GM19035 (cell line): ENCODE measurements at regions not wholly inside any gene's neighbourhood (a gene's known extent, or its start where the extent isn't known, plus 50 kb on each side); places are given as distances from the start of the nearest gene placed in this dataset.

Source experiments
- ATAC-seq: cut with Tn5 transposase; IDR thresholded peaks from one replicate; pipeline ENCODE4 v1.9.1; 2021; ENCODE audit not compliant: unreplicated experiment

DNA sequence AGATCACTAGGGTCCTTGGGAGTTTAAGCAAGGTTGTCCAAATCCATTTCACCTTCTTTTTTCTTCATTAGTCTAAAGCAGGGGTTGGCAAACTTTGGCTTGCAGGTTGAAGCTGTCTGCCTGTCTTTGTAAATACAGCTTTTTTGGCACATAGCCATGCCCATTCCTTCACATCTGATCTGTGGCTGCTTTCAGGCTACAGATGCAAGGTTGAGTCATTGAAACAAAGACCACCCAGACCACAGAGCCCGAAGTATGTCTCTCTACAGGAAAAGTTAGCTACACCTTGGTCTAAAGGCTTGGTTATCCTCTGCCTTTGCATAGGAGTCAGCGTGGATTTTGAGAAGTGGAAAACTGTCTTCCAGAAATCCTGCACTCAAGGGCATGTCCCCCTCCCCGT is 238.1 kb upstream of the STS start:
- no peak for ATAC-seq

DNA sequence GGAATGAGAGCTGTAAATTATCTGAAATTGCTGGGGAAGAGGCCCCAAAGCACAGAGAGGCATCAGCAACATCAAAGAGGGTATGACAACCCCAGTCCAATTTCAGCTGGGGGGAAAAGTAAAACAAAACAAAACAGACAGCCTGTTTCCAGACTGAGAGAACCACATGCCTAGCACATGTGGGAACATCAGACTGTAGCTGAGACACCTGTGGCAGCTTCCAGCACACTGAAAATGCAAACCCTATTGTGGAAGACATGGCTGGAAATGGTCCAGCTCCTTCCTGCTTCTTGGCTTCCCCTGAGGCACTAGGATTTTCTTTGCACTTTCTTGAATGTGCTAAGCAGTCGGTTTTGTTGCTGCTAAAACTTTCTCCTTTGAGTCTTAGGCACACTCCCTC is 240.9 kb upstream of the STS start:
- no peak for ATAC-seq

DNA sequence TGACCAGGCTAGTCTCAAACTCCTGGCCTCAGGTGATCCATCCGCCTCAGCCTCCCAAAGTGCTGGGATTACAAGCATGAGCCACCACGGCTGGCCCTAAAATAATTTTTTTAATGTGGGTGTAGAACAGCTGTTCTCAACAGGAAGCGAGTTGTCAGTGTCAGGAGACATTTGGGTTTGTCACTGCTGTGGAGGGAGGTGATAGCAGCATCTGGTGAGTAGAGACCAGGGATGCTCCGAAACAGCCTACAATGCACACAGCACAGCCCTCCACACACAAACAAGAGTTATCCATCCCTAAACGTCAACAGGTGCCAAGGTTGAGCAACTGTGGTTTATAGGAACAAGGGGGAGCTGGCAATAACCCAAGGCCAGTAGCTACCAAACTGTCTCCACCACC is 243.4 kb upstream of the STS start:
- no peak for ATAC-seq

DNA sequence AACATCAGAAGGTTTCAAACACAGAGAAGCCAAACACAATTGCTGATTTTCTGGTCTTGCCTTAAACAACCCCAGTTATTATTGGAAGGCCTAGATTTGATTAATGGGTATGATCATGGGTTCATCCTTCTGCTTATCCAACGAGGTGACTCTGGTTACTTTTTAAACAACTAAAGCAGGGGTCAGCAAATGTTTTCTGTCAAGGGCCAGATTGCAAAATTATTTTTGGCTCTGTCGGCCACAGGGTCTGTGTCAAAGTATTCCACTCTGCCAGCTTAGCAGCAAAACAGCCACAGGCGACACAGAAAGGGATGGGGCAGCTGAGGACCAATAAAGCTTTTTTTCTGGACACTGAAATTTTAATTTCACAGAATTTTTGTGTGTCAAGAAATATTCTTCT is 249.1 kb upstream of the STS start:
- no peak for ATAC-seq

DNA sequence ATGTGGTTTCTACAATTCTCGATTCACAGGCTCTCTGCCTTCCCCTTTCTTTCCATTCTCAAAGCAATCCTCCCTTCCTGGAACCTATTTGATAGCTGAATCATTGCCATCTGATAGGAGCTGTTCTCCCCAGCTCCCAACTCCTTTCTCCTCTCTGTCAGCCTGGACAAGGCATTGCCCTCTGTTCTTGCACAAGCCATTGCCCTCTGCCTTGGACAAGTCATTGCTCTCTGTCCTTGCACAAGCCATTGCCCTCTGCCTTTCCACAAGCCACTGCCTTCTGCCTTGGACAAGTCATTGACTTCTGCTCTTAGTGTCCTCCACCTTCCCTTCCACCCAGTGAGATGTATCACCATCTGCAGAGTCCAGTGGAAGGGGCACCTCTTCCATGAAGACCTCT is 256.1 kb upstream of the STS start:
- no peak for ATAC-seq

DNA sequence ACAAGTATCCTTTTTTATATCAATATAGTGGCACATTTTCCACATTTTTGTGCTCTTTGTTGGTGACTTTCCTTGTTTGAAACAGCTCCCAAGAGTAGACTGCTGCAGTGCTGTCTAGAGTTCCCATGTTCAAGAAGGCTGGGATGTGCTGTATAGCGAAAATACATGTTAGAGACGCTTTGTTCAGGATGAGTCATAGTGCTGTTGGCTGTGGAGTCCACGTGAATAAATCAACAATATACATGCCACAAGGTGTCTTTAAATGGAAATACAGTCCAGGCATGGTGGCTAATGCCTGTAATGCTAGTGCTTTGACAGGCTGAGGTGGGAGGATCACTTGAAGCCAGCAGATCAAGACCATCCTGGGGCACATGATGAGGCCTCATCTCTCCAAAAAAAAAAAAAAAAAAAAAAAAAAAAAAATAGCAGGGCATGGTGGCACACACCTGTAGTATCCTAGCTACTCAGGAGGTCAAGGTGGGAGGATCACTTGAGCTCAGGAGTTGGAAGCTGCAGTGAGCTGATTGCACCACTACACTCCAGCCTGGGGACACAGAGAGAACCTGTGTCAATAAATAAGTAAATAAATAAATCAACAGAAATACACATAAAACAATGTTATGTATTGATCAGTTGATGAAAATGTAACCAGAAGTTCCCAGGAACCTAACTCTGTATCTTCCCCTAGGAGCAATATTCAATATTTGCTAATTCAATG is 256.8 kb upstream of the STS start:
- ATAC-seq = no peak

DNA sequence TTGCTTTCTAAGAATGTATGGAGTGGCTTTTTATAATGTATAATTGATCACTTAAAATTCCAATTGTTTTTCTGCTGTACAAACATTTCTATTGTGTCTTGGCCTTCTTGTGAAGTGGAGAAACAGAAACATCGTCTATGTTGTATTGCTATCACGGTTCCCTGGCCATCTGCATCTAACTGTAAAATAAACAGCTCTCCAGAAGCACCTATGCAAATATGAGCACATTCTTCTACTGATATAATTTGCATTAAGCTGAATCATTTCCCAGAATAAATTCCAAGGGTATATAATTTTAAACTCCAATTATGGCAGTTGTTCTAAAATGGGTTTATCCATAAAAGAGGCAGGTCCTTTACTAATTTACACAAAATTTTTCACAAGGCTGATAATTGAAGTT is 261.6 kb upstream of the STS start:
- no peak for ATAC-seq

DNA sequence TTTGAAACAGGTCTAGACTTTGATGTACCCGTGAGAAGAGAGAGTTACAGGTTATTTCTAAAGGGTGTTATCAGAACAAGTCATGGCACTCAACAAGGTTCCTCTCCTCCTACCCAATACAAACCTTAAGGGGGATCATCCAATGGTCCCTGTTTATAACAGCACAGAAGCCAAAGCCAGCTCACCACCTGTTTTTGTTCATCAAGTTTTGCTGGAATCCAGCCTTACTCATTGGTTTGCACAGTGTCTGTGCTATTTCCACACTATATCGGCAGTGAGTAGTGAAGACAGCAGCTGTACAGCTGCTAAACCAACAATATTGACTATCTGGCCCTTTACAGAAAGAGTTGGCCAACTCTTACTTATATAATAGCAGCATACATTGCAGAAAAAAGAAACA is 262.1 kb upstream of the STS start:
- no peak for ATAC-seq

DNA sequence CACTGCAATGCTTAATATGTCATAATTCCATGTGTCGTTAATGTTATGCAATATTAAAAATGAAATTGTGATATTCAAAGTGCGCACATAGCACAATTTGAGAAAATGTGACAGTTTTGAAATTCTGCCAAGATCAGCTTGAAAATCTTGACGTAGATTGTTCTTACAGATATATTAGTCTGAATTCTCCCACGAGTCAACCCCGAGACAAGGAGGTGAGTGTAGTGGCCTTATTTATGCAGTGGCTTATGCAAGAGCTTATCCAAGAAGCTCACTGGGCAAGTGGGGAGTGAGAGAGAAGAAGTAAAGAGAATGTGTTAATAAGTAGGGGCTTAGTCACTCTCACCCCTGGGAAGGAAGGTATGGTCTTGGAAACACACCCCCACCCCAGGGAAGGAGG is 286.1 kb upstream of the STS start:
- ATAC-seq = no peak

GRCh38 chrX:6857749-6858148 is 289.8 kb upstream of the STS start:
- ATAC-seq = no peak

GRCh38 chrX:6856471-6856870 is 291.0 kb upstream of the STS start:
- no peak for ATAC-seq

GRCh38 chrX:6852869-6853268 is 294.6 kb upstream of the STS start:
- no peak for ATAC-seq

DNA sequence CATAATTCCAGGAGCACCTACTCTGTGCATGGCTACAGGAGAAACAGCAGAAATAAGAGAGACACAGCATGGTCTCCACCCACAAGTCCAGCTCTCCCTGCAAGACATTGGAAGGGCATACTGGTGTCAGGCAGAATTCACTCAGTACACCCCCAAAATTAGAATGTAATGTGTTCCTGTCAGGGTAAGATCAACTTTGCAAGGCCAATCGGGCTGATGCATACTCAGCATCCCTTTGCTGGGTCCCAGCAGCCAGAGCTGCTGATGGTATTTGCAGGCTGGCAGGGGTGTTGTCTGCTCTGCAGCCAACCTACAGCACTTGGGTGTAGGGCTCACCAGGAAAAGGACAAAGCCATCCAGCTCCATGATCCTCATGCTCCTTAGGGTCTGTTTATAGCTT is 295.4 kb upstream of the STS start:
- no peak for ATAC-seq

- ATAC-seq = no peak
Observed at GRCh38 chrX:6851140-6851539, 296.4 kb upstream of the STS start.

DNA sequence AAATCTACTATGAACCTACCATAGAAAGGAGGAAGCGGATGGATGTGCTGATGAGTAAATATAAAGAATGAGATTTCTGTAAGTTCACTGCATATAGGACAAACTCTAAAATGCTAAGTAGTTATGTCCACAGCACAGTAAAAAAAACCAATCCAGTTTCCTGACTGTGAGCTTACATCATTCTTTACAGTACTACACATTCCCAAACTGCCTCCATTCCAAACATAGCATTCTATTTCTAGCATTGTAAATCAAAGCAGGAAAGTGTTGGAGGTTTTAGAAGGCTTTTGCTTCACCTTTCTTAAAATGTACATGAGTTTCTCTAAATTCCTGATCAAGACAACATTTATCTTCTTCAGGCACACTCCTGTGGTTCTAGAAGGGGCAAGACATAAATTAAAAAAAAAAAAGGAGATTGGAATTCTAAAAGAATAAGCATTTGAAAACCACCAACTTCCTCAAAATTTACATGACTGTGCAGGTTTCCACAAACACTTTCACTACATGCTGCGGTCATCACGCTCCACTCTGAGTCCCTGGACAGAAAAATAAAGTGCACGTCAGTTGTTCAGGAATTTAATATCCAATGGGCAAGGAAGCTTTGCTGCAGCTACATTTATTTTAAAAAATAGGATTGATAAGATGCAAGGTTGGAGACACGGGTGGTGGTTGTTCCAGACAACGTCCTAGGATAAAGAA is 297.6 kb upstream of the STS start:
- ATAC-seq = no peak

DNA sequence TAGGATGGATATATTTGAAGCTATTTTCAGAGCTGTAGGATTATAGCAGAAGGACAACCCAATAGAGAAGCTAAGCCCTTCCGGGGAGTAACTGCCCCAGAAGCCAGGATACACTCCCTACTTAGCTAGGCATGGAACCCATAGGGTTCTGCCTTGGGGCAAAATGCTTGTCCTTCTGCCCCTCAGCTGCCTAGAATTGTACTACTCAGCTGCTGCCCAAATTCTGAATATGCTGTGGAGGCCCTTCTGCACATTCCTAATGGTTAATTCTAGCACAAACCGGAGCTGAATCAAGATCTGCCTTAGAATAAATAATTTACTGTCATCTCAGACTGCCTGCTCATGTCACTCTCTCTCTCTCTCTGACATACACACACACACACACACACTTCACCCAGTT is 297.7 kb upstream of the VCX3A start:
- no peak for ATAC-seq

- no peak for ATAC-seq
Observed at GRCh38 chrX:6826856-6827255, 291.9 kb upstream of the VCX3A start.

DNA sequence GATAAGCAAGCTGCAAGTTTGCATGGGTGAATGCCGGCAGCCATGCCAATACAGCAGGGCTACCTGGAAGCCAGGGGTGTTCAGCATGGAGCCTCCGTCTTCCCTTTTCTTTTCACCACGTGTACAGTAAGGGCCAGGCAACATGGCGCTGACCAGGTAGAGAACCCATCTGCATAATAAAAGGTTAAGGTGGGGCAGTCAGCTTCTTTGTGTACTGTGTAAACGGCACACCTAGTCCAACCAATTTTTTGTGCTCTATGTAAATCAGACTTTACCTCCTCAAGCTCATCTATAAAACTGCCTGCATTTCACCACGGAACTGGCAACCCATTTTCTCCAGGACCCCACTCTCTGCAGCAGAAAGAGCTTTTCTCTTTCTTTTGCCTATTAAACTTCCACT is 286.8 kb upstream of the VCX3A start:
- no peak for ATAC-seq

DNA sequence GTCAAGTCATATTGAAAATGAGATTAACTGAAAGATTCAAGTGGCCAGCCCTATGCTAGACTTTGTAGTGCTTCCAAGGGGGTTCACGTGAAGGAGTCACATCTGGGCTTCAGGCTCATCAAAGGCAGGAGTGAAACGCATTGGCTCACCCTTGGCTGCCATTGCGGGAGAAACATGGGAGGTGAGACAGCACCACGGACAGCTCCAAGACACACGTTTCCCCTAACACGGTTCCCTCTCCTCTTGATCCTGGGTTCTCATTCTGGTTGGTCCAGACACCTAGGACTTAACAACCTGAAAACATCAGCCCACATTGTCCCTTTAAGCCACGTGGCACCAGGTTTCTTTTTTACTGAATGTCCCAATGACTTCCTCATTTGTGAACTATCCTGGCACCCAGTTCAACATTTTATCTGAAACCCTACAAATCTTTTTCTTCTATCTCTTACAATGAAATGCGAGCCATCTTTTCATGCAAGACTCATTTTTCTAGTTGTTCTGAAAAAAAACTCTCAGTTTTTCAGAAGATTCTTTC is 279.0 kb upstream of the VCX3A start:
- ATAC-seq = no peak

DNA sequence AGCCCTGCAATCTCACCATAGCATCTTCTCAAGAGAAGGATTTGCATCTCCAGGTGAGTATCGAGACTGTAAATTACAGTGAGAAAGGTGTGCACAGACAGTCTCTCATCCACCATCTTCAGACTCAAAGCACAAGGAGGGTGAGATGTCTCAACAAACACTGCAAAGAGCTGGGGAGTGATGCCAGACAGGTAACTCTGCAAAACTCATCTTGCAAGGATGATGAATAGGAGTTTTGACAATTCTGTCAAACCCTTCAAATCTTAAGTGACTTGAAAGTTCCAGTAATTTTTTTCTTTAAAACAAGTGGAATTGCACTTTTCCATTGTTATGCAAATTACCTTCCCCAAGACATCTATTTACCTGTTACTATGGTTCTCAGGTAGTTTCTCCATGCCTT is 277.2 kb upstream of the VCX3A start:
- ATAC-seq = no peak

GRCh38 chrX:6810776-6811175 is 275.9 kb upstream of the VCX3A start:
- no peak for ATAC-seq

DNA sequence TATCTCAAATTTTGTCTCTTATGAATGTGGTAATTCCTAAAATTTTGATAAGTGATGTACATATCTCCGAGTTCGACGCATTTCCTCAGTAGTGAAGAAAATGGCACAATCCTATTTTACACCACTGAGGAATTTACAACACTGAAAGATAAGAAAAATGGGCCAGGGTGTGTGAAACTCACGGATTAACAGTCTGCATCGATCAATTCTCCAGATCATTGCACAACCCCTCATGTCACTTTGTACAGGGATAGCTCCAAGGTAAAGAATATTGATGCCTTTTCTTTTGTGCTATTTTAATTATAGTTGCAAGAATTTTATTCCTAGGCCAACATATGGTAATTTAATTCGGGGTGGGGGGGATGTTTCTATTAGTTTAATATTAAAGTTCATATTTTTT is 268.7 kb upstream of the VCX3A start:
- no peak for ATAC-seq

GRCh38 chrX:6793000-6793399 is 258.1 kb upstream of the VCX3A start:
- ATAC-seq = no peak
